H4 (cell line): ENCODE measurements at regions not wholly inside any gene's neighbourhood (a gene's known extent, or its start where the extent isn't known, plus 50 kb on each side); places are given as distances from the start of the nearest gene placed in this dataset.
"Not testable (repeated sequence)": the region's sequence is repeated elsewhere in the genome, so short reads cannot be mapped to it uniquely, and the experiment has no call there.

Experiments used
- DNase-seq: peaks from one replicate; pipeline ENCODE4 v3.0.0-alpha.2; 2015; ENCODE audit warnings: low spot score

GRCh38 chr6:48401016-48401415 is 290.0 kb upstream of the PTCHD4 start:
- no peak for DNase-seq

- no peak for DNase-seq
Measured at GRCh38 chr6:48397887-48398286, 286.9 kb upstream of the PTCHD4 start.

- no peak for DNase-seq
Measured at GRCh38 chr6:48389146-48390043, 278.4 kb upstream of the PTCHD4 start.

- no peak for DNase-seq
Measured at GRCh38 chr6:48388044-48388443, 277.0 kb upstream of the PTCHD4 start.

- no peak for DNase-seq
Measured at GRCh38 chr6:48378884-48379407, 267.9 kb upstream of the PTCHD4 start.

GRCh38 chr6:48377115-48377514 is 266.1 kb upstream of the PTCHD4 start:
- DNase-seq = no peak

GRCh38 chr6:48371226-48371625 is 260.2 kb upstream of the PTCHD4 start:
- not testable (repeated sequence) for DNase-seq

GRCh38 chr6:48369100-48369499 is 258.1 kb upstream of the PTCHD4 start:
- DNase-seq = no peak

- DNase-seq = peak; percentile 19
Measured at GRCh38 chr6:48325701-48326100, 214.7 kb upstream of the PTCHD4 start.

- no peak for DNase-seq
Measured at GRCh38 chr6:48318670-48319069, 207.7 kb upstream of the PTCHD4 start.

- DNase-seq = no peak
Measured at GRCh38 chr6:48315915-48316314, 204.9 kb upstream of the PTCHD4 start.

GRCh38 chr6:48315051-48315719 is 204.2 kb upstream of the PTCHD4 start:
- DNase-seq = peak; percentile 90

- DNase-seq = no peak
Measured at GRCh38 chr6:48311301-48311700, 200.3 kb upstream of the PTCHD4 start.

- no peak for DNase-seq
Measured at GRCh38 chr6:48307573-48307972, 196.6 kb upstream of the PTCHD4 start.

GRCh38 chr6:48290595-48290994 is 179.6 kb upstream of the PTCHD4 start:
- no peak for DNase-seq

GRCh38 chr6:48289841-48290240 is 178.8 kb upstream of the PTCHD4 start:
- no peak for DNase-seq

GRCh38 chr6:48281217-48281616 is 170.2 kb upstream of the PTCHD4 start:
- DNase-seq = no peak

- DNase-seq = no peak
Measured at GRCh38 chr6:48280035-48280620, 169.1 kb upstream of the PTCHD4 start.

GRCh38 chr6:48278261-48278660 is 167.3 kb upstream of the PTCHD4 start:
- DNase-seq = no peak

- DNase-seq = no peak
Measured at GRCh38 chr6:48272518-48272917, 161.5 kb upstream of the PTCHD4 start.

- DNase-seq = no peak
Measured at GRCh38 chr6:48255094-48255493, 144.1 kb upstream of the PTCHD4 start.

- DNase-seq = no peak
Measured at GRCh38 chr6:48249071-48249470, 138.1 kb upstream of the PTCHD4 start.

GRCh38 chr6:48243071-48243470 is 132.1 kb upstream of the PTCHD4 start:
- no peak for DNase-seq
